ENCODE measurements at regions not wholly inside any gene's neighbourhood (a gene's known extent, or its start where the extent isn't known, plus 50 kb on each side); places are given as distances from the start of the nearest gene placed in this dataset.

GRCh38 chr9:7265181-7265580 lies 507.4 kb downstream of the KDM4C start:
- H3K36me3 ChIP-seq (ENCODE audit: control insufficient read depth, insufficient read depth, low read length) = no peaks in the 10 kb centered on the region
- no peak for TF ChIP-seq CTCF (IDR thresholded peaks at IDR 0.05)
- H3K4me1 ChIP-seq = no peaks in the 10 kb centered on the region
- no peak overlapping the region for H2AFZ ChIP-seq
- H3K4me2 ChIP-seq (ENCODE audit: low read length) = no peak overlapping the region
- no peak overlapping the region for H3K4me3 ChIP-seq (ENCODE audit: low read depth, low read length)
- H3K79me2 ChIP-seq = no peaks in the 10 kb centered on the region
- no peaks in the 10 kb centered on the region for H3K9me3 ChIP-seq (ENCODE audit: control insufficient read depth, low read length)
- H3K9ac ChIP-seq = no peak overlapping the region
- H3K27ac ChIP-seq = no peak overlapping the region
- no peaks in the 10 kb centered on the region for H3K27me3 ChIP-seq (ENCODE audit: control insufficient read depth, insufficient read depth, low read length)

- H3K27ac ChIP-seq = no peak overlapping the region
- TF ChIP-seq CTCF (IDR thresholded peaks at IDR 0.05) = no peak
These were observed 501.9 kb downstream of the KDM4C start for GRCh38 chr9:7259544-7260241.

GRCh38 chr9:7258688-7259396 lies 501.1 kb downstream of the KDM4C start:
- no peak for TF ChIP-seq CTCF (IDR thresholded peaks at IDR 0.05)
- H3K4me1 ChIP-seq = no peaks in the 10 kb centered on the region
- no peak overlapping the region for H2AFZ ChIP-seq
- H3K9me3 ChIP-seq (ENCODE audit: control insufficient read depth, low read length) = no peaks in the 10 kb centered on the region
- no peak overlapping the region for H3K4me2 ChIP-seq (ENCODE audit: low read length)
- no peak overlapping the region for H3K4me3 ChIP-seq (ENCODE audit: low read depth, low read length)
- H3K9ac ChIP-seq = no peak overlapping the region
- no peaks in the 10 kb centered on the region for H3K36me3 ChIP-seq (ENCODE audit: control insufficient read depth, insufficient read depth, low read length)
- no peak overlapping the region for H3K27ac ChIP-seq
- H3K27me3 ChIP-seq (ENCODE audit: control insufficient read depth, insufficient read depth, low read length) = no peaks in the 10 kb centered on the region
- no peaks in the 10 kb centered on the region for H3K79me2 ChIP-seq

More at GRCh38 chr9:7259544-7260241, 501.9 kb downstream of the KDM4C start:
- Histone ChIP-seq H3K9ac (no peak overlapping the region), H3K9me3 (ENCODE audit: control insufficient read depth, low read length) (no peaks in the 10 kb centered on the region), H2AFZ (no peak overlapping the region), H3K4me3 (ENCODE audit: low read depth, low read length) (no peak overlapping the region), H3K27me3 (ENCODE audit: control insufficient read depth, insufficient read depth, low read length) (no peaks in the 10 kb centered on the region), H3K36me3 (ENCODE audit: control insufficient read depth, insufficient read depth, low read length) (no peaks in the 10 kb centered on the region), H3K4me2 (ENCODE audit: low read length) (no peak overlapping the region), H3K4me1 (no peaks in the 10 kb centered on the region), H3K79me2 (no peaks in the 10 kb centered on the region)

- no peak overlapping the region for H3K9ac ChIP-seq
- H3K9me3 ChIP-seq (ENCODE audit: control insufficient read depth, low read length) = no peaks in the 10 kb centered on the region
- no peak overlapping the region for H3K27ac ChIP-seq
- no peaks in the 10 kb centered on the region for H3K79me2 ChIP-seq
- H3K4me1 ChIP-seq = no peaks in the 10 kb centered on the region
- no peak overlapping the region for H2AFZ ChIP-seq
- no peak overlapping the region for H3K4me2 ChIP-seq (ENCODE audit: low read length)
- no peaks in the 10 kb centered on the region for H3K27me3 ChIP-seq (ENCODE audit: control insufficient read depth, insufficient read depth, low read length)
- H3K4me3 ChIP-seq (ENCODE audit: low read depth, low read length) = no peak overlapping the region
- no peaks in the 10 kb centered on the region for H3K36me3 ChIP-seq (ENCODE audit: control insufficient read depth, insufficient read depth, low read length)
- TF ChIP-seq CTCF (IDR thresholded peaks at IDR 0.05) = no peak
These were observed 489.2 kb downstream of the KDM4C start for GRCh38 chr9:7246917-7247522.
